ENCODE measurements at regions not wholly inside any gene's neighbourhood (a gene's known extent, or its start where the extent isn't known, plus 50 kb on each side); places are given as distances from the start of the nearest gene placed in this dataset.
"Not testable (repeated sequence)": the region's sequence is repeated elsewhere in the genome, so short reads cannot be mapped to it uniquely, and the experiment has no call there.

DNA sequence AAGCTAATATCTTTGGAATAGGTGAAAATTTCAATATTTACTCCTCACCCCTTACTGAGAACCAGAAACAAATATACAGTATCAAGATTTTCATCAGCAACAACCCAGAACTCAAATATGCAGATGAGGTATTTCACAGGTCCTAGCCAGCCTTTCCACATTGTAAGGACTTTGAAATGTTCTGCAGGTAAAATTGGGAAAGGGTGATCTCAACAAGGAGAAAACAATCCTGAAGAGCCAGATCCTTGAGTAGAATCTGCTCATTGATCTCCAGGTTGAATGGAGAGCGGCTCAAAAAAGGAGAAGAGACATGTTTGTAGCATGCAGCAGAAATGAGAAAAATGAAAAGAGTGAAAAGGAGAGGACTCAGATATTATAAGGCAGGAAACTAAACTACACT is 493.3 kb upstream of the NAALADL2 start:
- ChIA-PET RAD21 (ENCODE audit: unreplicated experiment) (no interaction called here), POLR2A (no interaction called here), SMC1A (ENCODE audit: uncharacterized antibody, unreplicated experiment) (no interaction called here), CTCF (no interaction called here)
- Histone ChIP-seq H3K79me2 (ENCODE audit: control insufficient read depth, insufficient read depth, low read length) (no peaks in the 10 kb centered on the region), H3K9me3 (replicated peaks; ENCODE audit: control insufficient read depth, insufficient read depth, low read length) (no peaks in the 10 kb centered on the region), H3K27ac (ENCODE audit: control insufficient read depth, insufficient read depth) (no peak overlapping the region), H3K4me3 (no peak overlapping the region), H3K4me1 (ENCODE audit: control insufficient read depth, insufficient read depth, low read length) (no peaks in the 10 kb centered on the region), H3K36me3 (ENCODE audit: control insufficient read depth in 2 of 2, insufficient read depth in 2 of 2, low read length in 1 of 2) (no peaks in the 10 kb centered on the region), H3K9ac (ENCODE audit: control insufficient read depth, insufficient read depth, low read length) (no peak overlapping the region), H3K27me3 (replicated peaks in 1 of 2; ENCODE audit: control insufficient read depth in 2 of 2, insufficient read depth in 2 of 2, low read length in 1 of 2) (no peaks in the 10 kb centered on the region), H2AFZ (ENCODE audit: control insufficient read depth, low read depth, low read length) (no peak overlapping the region), H4K20me1 (ENCODE audit: control insufficient read depth, insufficient read depth) (no peaks in the 10 kb centered on the region), H3K4me2 (ENCODE audit: control insufficient read depth, insufficient read depth) (no peak overlapping the region)
- intact Hi-C loops (cut with micrococcal nuclease; ENCODE audit: unreplicated experiment), result no loop called here
- DNase-seq (ENCODE audit: low read depth, low spot score) (no peak), ATAC-seq (no peak), FAIRE-seq (no peak)
- TF ChIP-seq CBFB (IDR thresholded peaks at IDR 0.05; ENCODE audit: low read depth) (no peak), RFX5 (IDR thresholded peaks at IDR 0.05; ENCODE audit: low read depth, low read length) (no peak), EP300 (IDR thresholded peaks at IDR 0.05; ENCODE audit: borderline replicate concordance in 1 of 2, control insufficient read depth in 1 of 2, low read depth in 2 of 2, low read length in 2 of 2) (no peak), FOXM1 (IDR thresholded peaks at IDR 0.05; ENCODE audit: low read depth, low read length) (no peak), POLR2A (IDR thresholded peaks at IDR 0.05; ENCODE audit: low read depth, low read length) (no peak), SP1 (IDR thresholded peaks at IDR 0.05; ENCODE audit: low read depth, low read length) (no peak)
- WGBS (ENCODE audit: insufficient coverage, insufficient replicate concordance, low lambda C conversion rate, missing lambda C conversion rate), result 0% methylated on average over 1 of the region's 1 CpG
- BruUV-seq (replicated peaks), result no TSS peak
- in situ Hi-C loops (cut with MboI), result no loop called here

GRCh38 chr3:174366904-174367303 is 492.2 kb upstream of the NAALADL2 start:
- FAIRE-seq; H3K36me3 ChIP-seq (ENCODE audit: control insufficient read depth in 2 of 2, insufficient read depth in 2 of 2, low read length in 1 of 2); ATAC-seq; H3K9me3 ChIP-seq (replicated peaks; ENCODE audit: control insufficient read depth, insufficient read depth, low read length); H3K4me3 ChIP-seq; H3K9ac ChIP-seq (ENCODE audit: control insufficient read depth, insufficient read depth, low read length); SMC1A ChIA-PET (ENCODE audit: uncharacterized antibody, unreplicated experiment); H2AFZ ChIP-seq (ENCODE audit: control insufficient read depth, low read depth, low read length); DNase-seq (ENCODE audit: low read depth, low spot score); H3K4me2 ChIP-seq (ENCODE audit: control insufficient read depth, insufficient read depth); H4K20me1 ChIP-seq (ENCODE audit: control insufficient read depth, insufficient read depth); H3K79me2 ChIP-seq (ENCODE audit: control insufficient read depth, insufficient read depth, low read length); H3K4me1 ChIP-seq (ENCODE audit: control insufficient read depth, insufficient read depth, low read length); in situ Hi-C loops (cut with MboI); intact Hi-C loops (cut with micrococcal nuclease; ENCODE audit: unreplicated experiment); H3K27ac ChIP-seq (ENCODE audit: control insufficient read depth, insufficient read depth); POLR2A ChIA-PET; H3K27me3 ChIP-seq (replicated peaks in 1 of 2; ENCODE audit: control insufficient read depth in 2 of 2, insufficient read depth in 2 of 2, low read length in 1 of 2); BruUV-seq (replicated peaks); RAD21 ChIA-PET (ENCODE audit: unreplicated experiment): not testable (repeated sequence)
- CTCF ChIA-PET, result interaction anchor here (0.6 to 0.7 kb wide), 2 partner anchors 16 to 1241 kb away, joined by 3 read pairs; no protein-coding TSS in a partner anchor
- WGBS (ENCODE audit: insufficient coverage, insufficient replicate concordance, low lambda C conversion rate, missing lambda C conversion rate), result 16% methylated on average over 5 of the region's 5 CpGs
